Testis (tissue), 2 donors: ENCODE measurements at regions not wholly inside any gene's neighbourhood (a gene's known extent, or its start where the extent isn't known, plus 50 kb on each side); places are given as distances from the start of the nearest gene placed in this dataset.

Experiments
- DNase-seq: peaks from one replicate; pipeline ENCODE4 v3.0.0-alpha.2; 2019
- H3K27ac ChIP-seq, 2 donors: fragments of 200-600 bp; sonication (generic); one replicate each; pipeline ENCODE4 v1.5.1; 2019
- H3K27me3 ChIP-seq: fragments of 200-600 bp; sonication (generic); one replicate; pipeline ENCODE4 v1.5.1; 2019
- H3K36me3 ChIP-seq: fragments of 200-600 bp; sonication (generic); one replicate; pipeline ENCODE4 v1.5.1; 2017; ENCODE audit warnings: low read depth; ENCODE audit errors: missing control alignments
- H3K4me1 ChIP-seq: fragments of 200-600 bp; sonication (generic); one replicate; pipeline ENCODE4 v1.5.1; 2019
- H3K4me3 ChIP-seq, 2 donors: fragments of 200-600 bp; sonication (generic); one replicate each; pipeline ENCODE4 v1.5.1; 2017 to 2019
- H3K9me3 ChIP-seq: fragments of 200-600 bp; sonication (generic); one replicate; pipeline ENCODE4 v1.5.1; 2017
- POLR2A ChIP-seq: fragments of 450-650 bp; IDR thresholded peaks from one replicate; pipeline ENCODE4 v1.6.1; 2017; ENCODE audit warnings: antibody characterized with exemption, mild to moderate bottlenecking, moderate library complexity
- WGBS, 2 donors: methylation state at CpG; one replicate each; pipeline ENCODE4 v1.1.5; 2018; 5-methylcytosine and 5-hydroxymethylcytosine counted together
- intact Hi-C: fragments of 100-400 bp; cut with DNase I; formaldehyde crosslinking; loops from one replicate; pipeline ENCODE4 v1.15.1; 2023; ENCODE audit warnings: low total_unique reads
- TF ChIP-seq, protein P1 (sequence below), 3 experiments: fragments of 450-650 bp in 2 of 3; fragments of 200-600 bp in 1 of 3; sonication (generic) in 1 of 3; IDR thresholded peaks; one replicate each; pipeline ENCODE4 v1.5.1; 2016 to 2019; ENCODE audit warnings: antibody characterized with exemption in 3 of 3, mild to moderate bottlenecking in 2 of 3, moderate library complexity in 1 of 3

DNA sequence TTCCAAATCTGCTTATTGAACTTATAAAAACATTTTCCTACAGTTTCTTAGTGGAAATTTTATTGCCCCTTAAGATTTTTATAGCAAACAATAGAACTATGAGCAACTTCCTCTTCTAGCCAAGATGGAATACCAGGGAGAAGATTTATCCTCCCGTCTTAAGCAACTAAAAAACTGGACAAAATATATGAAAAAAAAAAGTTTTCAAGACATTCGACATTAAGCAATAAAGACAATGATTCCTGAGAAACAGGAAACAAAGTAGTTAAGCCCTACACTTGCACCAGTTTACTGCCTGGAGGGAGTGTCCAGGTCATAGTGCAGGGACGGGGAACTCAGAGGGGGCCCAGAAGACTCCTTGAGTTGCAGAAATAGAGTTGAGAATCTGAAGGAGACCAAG is 516.1 kb upstream of the DIPK2B start:
- WGBS, 2 donors: 65 to 76% methylated on average over 3 of the region's 3 CpGs
- DNase-seq: no peak
- no peak overlapping the region for H3K4me3 ChIP-seq
- no peaks in the 10 kb centered on the region for H3K4me1 ChIP-seq
- intact Hi-C loops: no loop called here
- no peaks in the 10 kb centered on the region for H3K27me3 ChIP-seq
- TF ChIP-seq, protein P1, sequence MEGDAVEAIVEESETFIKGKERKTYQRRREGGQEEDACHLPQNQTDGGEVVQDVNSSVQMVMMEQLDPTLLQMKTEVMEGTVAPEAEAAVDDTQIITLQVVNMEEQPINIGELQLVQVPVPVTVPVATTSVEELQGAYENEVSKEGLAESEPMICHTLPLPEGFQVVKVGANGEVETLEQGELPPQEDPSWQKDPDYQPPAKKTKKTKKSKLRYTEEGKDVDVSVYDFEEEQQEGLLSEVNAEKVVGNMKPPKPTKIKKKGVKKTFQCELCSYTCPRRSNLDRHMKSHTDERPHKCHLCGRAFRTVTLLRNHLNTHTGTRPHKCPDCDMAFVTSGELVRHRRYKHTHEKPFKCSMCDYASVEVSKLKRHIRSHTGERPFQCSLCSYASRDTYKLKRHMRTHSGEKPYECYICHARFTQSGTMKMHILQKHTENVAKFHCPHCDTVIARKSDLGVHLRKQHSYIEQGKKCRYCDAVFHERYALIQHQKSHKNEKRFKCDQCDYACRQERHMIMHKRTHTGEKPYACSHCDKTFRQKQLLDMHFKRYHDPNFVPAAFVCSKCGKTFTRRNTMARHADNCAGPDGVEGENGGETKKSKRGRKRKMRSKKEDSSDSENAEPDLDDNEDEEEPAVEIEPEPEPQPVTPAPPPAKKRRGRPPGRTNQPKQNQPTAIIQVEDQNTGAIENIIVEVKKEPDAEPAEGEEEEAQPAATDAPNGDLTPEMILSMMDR (IDR thresholded peaks at IDR 0.05): no peak
- no peak for TF ChIP-seq POLR2A
- H3K36me3 ChIP-seq: no peaks in the 10 kb centered on the region
- H3K9me3 ChIP-seq: no peaks in the 10 kb centered on the region
- no peak overlapping the region for H3K27ac ChIP-seq

DNA sequence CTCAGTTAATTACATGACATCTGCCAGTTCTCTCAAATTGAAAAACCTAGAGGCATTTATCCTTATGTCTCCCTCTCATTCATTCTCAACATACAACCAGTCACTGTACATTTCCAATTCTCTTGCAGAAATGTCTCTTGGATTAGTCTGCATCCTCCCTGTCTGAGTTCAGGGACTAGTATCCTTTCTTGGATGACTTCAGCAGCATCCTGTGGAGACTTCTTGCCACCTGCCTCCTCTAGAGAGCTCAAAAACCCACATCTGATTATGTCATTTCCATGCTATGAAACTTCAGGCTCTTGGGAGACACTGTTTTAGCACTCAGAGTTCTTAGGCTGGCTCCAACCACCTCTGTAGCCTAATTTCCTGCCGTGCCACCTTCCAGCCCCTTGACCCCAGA is 515.1 kb upstream of the DIPK2B start:
- no peaks in the 10 kb centered on the region for H3K4me1 ChIP-seq

DNA sequence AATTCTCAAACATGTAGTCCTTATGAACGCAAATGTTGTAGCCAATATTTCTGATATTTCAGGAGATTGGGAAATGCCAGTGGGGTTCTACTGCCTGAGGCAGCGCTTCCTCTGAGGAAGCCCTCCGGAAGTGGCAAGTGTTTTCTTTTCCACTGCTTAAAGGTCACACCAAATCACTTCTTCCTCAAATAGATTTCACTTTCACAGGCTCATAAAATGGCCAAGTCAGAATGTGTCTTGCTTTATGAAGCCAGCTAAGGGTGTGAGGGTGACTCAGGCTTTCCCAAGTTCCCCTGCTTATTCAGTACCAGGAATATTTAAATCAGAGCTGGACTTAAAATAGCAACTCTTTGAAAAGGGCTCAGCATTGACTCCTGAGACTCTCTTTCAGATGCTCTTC is 514.2 kb upstream of the DIPK2B start:
- WGBS, 2 donors: 80% methylated on average over 3 of the region's 3 CpGs
- Histone ChIP-seq H3K4me1 (no peaks in the 10 kb centered on the region), H3K36me3 (no peaks in the 10 kb centered on the region), H3K4me3 (no peak overlapping the region), H3K9me3 (no peaks in the 10 kb centered on the region), H3K27me3 (no peaks in the 10 kb centered on the region), H3K27ac (no peak overlapping the region)
- TF ChIP-seq POLR2A: no peak
- TF ChIP-seq, protein P1 (IDR thresholded peaks at IDR 0.05): no peak
- intact Hi-C loops: no loop called here
- DNase-seq: no peak

More for the DNA sequence above, 515.1 kb upstream of the DIPK2B start:
- 83 to 86% methylated on average over 1 of the region's 1 CpG for WGBS, 2 donors
- TF ChIP-seq POLR2A: no peak
- TF ChIP-seq, protein P1 (IDR thresholded peaks at IDR 0.05): no peak
- Histone ChIP-seq H3K9me3 (no peaks in the 10 kb centered on the region), H3K27me3 (no peaks in the 10 kb centered on the region), H3K36me3 (no peaks in the 10 kb centered on the region), H3K4me3 (no peak overlapping the region), H3K27ac (no peak overlapping the region)
- intact Hi-C loops: no loop called here
- no peak for DNase-seq

GRCh38 chrX:45712067-45712466 is 511.4 kb upstream of the DIPK2B start:
- no peaks in the 10 kb centered on the region for H3K27me3 ChIP-seq
- no peak for DNase-seq
- no peak overlapping the region for H3K4me3 ChIP-seq
- no peak overlapping the region for H3K27ac ChIP-seq
- no peaks in the 10 kb centered on the region for H3K9me3 ChIP-seq
- TF ChIP-seq POLR2A: no peak
- TF ChIP-seq, protein P1 (IDR thresholded peaks at IDR 0.05): no peak
- H3K4me1 ChIP-seq: no peaks in the 10 kb centered on the region
- WGBS, 2 donors: 100% methylated on average over 1 of the region's 1 CpG; no CpG with 5 or more reads in 1 of the 2 donors
- no peaks in the 10 kb centered on the region for H3K36me3 ChIP-seq
- intact Hi-C loops: no loop called here

GRCh38 chrX:45711231-45711630 is 510.6 kb upstream of the DIPK2B start:
- Histone ChIP-seq H3K4me3 (no peak overlapping the region), H3K36me3 (no peaks in the 10 kb centered on the region), H3K9me3 (no peaks in the 10 kb centered on the region), H3K27me3 (no peaks in the 10 kb centered on the region), H3K4me1 (no peaks in the 10 kb centered on the region), H3K27ac (no peak overlapping the region)
- WGBS, 2 donors: 84 to 96% methylated on average over 5 of the region's 5 CpGs
- no peak for DNase-seq
- intact Hi-C loops: no loop called here
- TF ChIP-seq, protein P1 (IDR thresholded peaks at IDR 0.05): no peak
- TF ChIP-seq POLR2A: no peak
